Mesendoderm (in vitro differentiated cells): ENCODE measurements at regions not wholly inside any gene's neighbourhood (a gene's known extent, or its start where the extent isn't known, plus 50 kb on each side); places are given as distances from the start of the nearest gene placed in this dataset.

Experiments used
- DNase-seq: peaks from one replicate; pipeline ENCODE4 v3.0.0; 2013
- H2AK5ac ChIP-seq: 2 replicates; pipeline ENCODE4 v1.6.1; 2013; ENCODE audit warnings: low read length, inconsistent platforms
- H2BK120ac ChIP-seq: 2 replicates; pipeline ENCODE4 v1.6.1; 2013; ENCODE audit warnings: low read depth, mild to moderate bottlenecking, low read length, moderate library complexity, mixed read lengths
- H2BK15ac ChIP-seq: replicated peaks from 2 replicates; pipeline ENCODE4 v1.6.1; 2013; ENCODE audit warnings: low read depth, mild to moderate bottlenecking, moderate library complexity
- H2BK5ac ChIP-seq: 2 replicates; pipeline ENCODE4 v1.6.1; 2013; ENCODE audit warnings: low read length, inconsistent platforms
- H3K18ac ChIP-seq: 2 replicates; pipeline ENCODE4 v1.6.1; 2013; ENCODE audit warnings: mild to moderate bottlenecking, low read length, mixed read lengths
- H3K23ac ChIP-seq: one replicate; pipeline ENCODE4 v1.6.1; 2013; ENCODE audit warnings: low read length
- H3K27ac ChIP-seq: 2 replicates; pipeline ENCODE4 v1.5.1; 2013; ENCODE audit warnings: low read depth, mild to moderate bottlenecking, inconsistent platforms, low read length, moderate library complexity
- H3K27me3 ChIP-seq: 2 replicates; pipeline ENCODE4 v1.6.1; 2013; ENCODE audit warnings: low read length, control low read depth, mild to moderate bottlenecking, inconsistent platforms; ENCODE audit not compliant: insufficient read depth, poor library complexity
- H3K36me3 ChIP-seq: 2 replicates; pipeline ENCODE4 v1.6.1; 2013; ENCODE audit warnings: low read length, inconsistent platforms; ENCODE audit not compliant: control insufficient read depth, insufficient read depth
- H3K4ac ChIP-seq: one replicate; pipeline ENCODE4 v1.6.1; 2013; ENCODE audit warnings: low read depth, mild to moderate bottlenecking, low read length, moderate library complexity
- H3K4me1 ChIP-seq: 2 replicates; pipeline ENCODE4 v1.6.1; 2013; ENCODE audit warnings: low read depth, low read length, inconsistent platforms; ENCODE audit not compliant: control insufficient read depth
- H3K4me2 ChIP-seq: 2 replicates; pipeline ENCODE4 v1.6.1; 2013; ENCODE audit warnings: low read length
- H3K4me3 ChIP-seq: 2 replicates; pipeline ENCODE4 v1.5.1; 2013; ENCODE audit warnings: mild to moderate bottlenecking, low read length
- H3K56ac ChIP-seq: one replicate; pipeline ENCODE4 v1.6.1; 2013; ENCODE audit warnings: low read length
- H3K79me1 ChIP-seq: 2 replicates; pipeline ENCODE4 v1.6.1; 2013; ENCODE audit warnings: low read length, inconsistent platforms
- H3K79me2 ChIP-seq: 2 replicates; pipeline ENCODE4 v1.6.1; 2013; ENCODE audit warnings: mild to moderate bottlenecking, low read length; ENCODE audit not compliant: control insufficient read depth, insufficient read depth
- H3K9ac ChIP-seq: 2 replicates; pipeline ENCODE4 v1.6.1; 2013; ENCODE audit warnings: low read length, inconsistent platforms
- H4K5ac ChIP-seq: one replicate; pipeline ENCODE4 v1.6.1; 2013; ENCODE audit warnings: low read length
- H4K8ac ChIP-seq: one replicate; pipeline ENCODE4 v1.6.1; 2013; ENCODE audit warnings: low read depth, mild to moderate bottlenecking, control low read depth, low read length, moderate library complexity
- WGBS: extraction: QIAGEN DNeasy Blood & Tissue Kit; methylation state at CpG from one replicate; pipeline ENCODE4 v1.1.7; 2013; ENCODE audit warnings: low lambda C conversion rate, missing lambda C conversion rate; ENCODE audit not compliant: insufficient coverage; ENCODE audit errors: extremely low coverage; 5-methylcytosine and 5-hydroxymethylcytosine counted together

- no peak overlapping the region for H3K23ac ChIP-seq
- no peak for DNase-seq
These were observed 91.4 kb upstream of the BTBD3 start for GRCh38 chr20:11826334-11826733.

GRCh38 chr20:11832397-11832796 is 85.3 kb upstream of the BTBD3 start:
- H3K23ac ChIP-seq = no peak overlapping the region
- no peak overlapping the region for H3K4ac ChIP-seq
- H4K5ac ChIP-seq = no peak overlapping the region
- no peaks in the 10 kb centered on the region for H3K79me2 ChIP-seq
- no peak overlapping the region for H2AK5ac ChIP-seq
- H2BK5ac ChIP-seq = no peak overlapping the region
- no peaks in the 10 kb centered on the region for H3K79me1 ChIP-seq
- no peak overlapping the region for H3K4me3 ChIP-seq
- no peak overlapping the region for H4K8ac ChIP-seq
- no peak overlapping the region for H3K4me2 ChIP-seq
- no peak overlapping the region for H3K9ac ChIP-seq
- no peak overlapping the region for H2BK15ac ChIP-seq
- H3K56ac ChIP-seq = no peak overlapping the region
- no peaks in the 10 kb centered on the region for H3K4me1 ChIP-seq
- no peak overlapping the region for H2BK120ac ChIP-seq
- H3K36me3 ChIP-seq = no peaks in the 10 kb centered on the region
- no peaks in the 10 kb centered on the region for H3K27me3 ChIP-seq
- H3K18ac ChIP-seq = no peak overlapping the region
- H3K27ac ChIP-seq = no peak overlapping the region
- WGBS = no CpG with 5 or more reads among the region's 1 CpG
- no peak for DNase-seq

More at GRCh38 chr20:11826334-11826733, 91.4 kb upstream of the BTBD3 start:
- Histone ChIP-seq H2AK5ac (no peak overlapping the region), H3K4me3 (no peak overlapping the region), H3K4me1 (no peaks in the 10 kb centered on the region), H3K79me2 (no peaks in the 10 kb centered on the region), H3K18ac (no peak overlapping the region), H2BK15ac (no peak overlapping the region), H3K79me1 (no peaks in the 10 kb centered on the region), H2BK5ac (no peak overlapping the region), H3K56ac (no peak overlapping the region), H3K36me3 (no peaks in the 10 kb centered on the region), H3K4ac (no peak overlapping the region), H3K27ac (no peak overlapping the region), H4K8ac (no peak overlapping the region), H4K5ac (no peak overlapping the region), H2BK120ac (no peak overlapping the region), H3K27me3 (no peaks in the 10 kb centered on the region), H3K4me2 (no peak overlapping the region), H3K9ac (no peak overlapping the region)
- no CpG with 5 or more reads among the region's 4 CpGs for WGBS

GRCh38 chr20:11832851-11833250 is 84.8 kb upstream of the BTBD3 start:
- no CpG with 5 or more reads among the region's 1 CpG for WGBS

GRCh38 chr20:11833825-11834224 is 83.9 kb upstream of the BTBD3 start:
- Histone ChIP-seq H2BK5ac (no peak overlapping the region), H3K27me3 (no peaks in the 10 kb centered on the region), H4K5ac (no peak overlapping the region), H2AK5ac (no peak overlapping the region), H2BK120ac (no peak overlapping the region), H2BK15ac (no peak overlapping the region), H3K4me2 (no peak overlapping the region), H3K23ac (no peak overlapping the region), H3K9ac (no peak overlapping the region), H3K27ac (no peak overlapping the region), H4K8ac (no peak overlapping the region), H3K36me3 (no peaks in the 10 kb centered on the region), H3K4ac (no peak overlapping the region), H3K79me2 (no peaks in the 10 kb centered on the region), H3K4me3 (no peak overlapping the region), H3K79me1 (no peaks in the 10 kb centered on the region), H3K4me1 (no peaks in the 10 kb centered on the region), H3K18ac (no peak overlapping the region), H3K56ac (no peak overlapping the region)
- no CpG with 5 or more reads among the region's 3 CpGs for WGBS
- no peak for DNase-seq

More at GRCh38 chr20:11832851-11833250, 84.8 kb upstream of the BTBD3 start:
- no peak overlapping the region for H3K27ac ChIP-seq
- H3K4ac ChIP-seq = no peak overlapping the region
- DNase-seq = no peak
- H2BK120ac ChIP-seq = no peak overlapping the region
- no peaks in the 10 kb centered on the region for H3K79me2 ChIP-seq
- H2BK5ac ChIP-seq = no peak overlapping the region
- H3K4me2 ChIP-seq = no peak overlapping the region
- no peaks in the 10 kb centered on the region for H3K79me1 ChIP-seq
- H2AK5ac ChIP-seq = no peak overlapping the region
- no peak overlapping the region for H3K23ac ChIP-seq
- H3K56ac ChIP-seq = no peak overlapping the region
- no peak overlapping the region for H3K4me3 ChIP-seq
- no peak overlapping the region for H4K8ac ChIP-seq
- no peak overlapping the region for H3K18ac ChIP-seq
- no peak overlapping the region for H4K5ac ChIP-seq
- H3K4me1 ChIP-seq = no peaks in the 10 kb centered on the region
- no peaks in the 10 kb centered on the region for H3K27me3 ChIP-seq
- H3K36me3 ChIP-seq = no peaks in the 10 kb centered on the region
- no peak overlapping the region for H3K9ac ChIP-seq
- no peak overlapping the region for H2BK15ac ChIP-seq

- Histone ChIP-seq H3K27me3 (no peaks in the 10 kb centered on the region), H3K9ac (no peak overlapping the region), H3K4ac (no peak overlapping the region), H3K23ac (no peak overlapping the region), H3K4me3 (no peak overlapping the region), H3K4me2 (no peak overlapping the region), H4K5ac (no peak overlapping the region), H3K4me1 (no peaks in the 10 kb centered on the region), H4K8ac (no peak overlapping the region), H2BK15ac (no peak overlapping the region), H3K79me2 (no peaks in the 10 kb centered on the region), H2AK5ac (no peak overlapping the region), H3K27ac (no peak overlapping the region), H2BK120ac (no peak overlapping the region), H2BK5ac (no peak overlapping the region), H3K56ac (no peak overlapping the region), H3K36me3 (no peaks in the 10 kb centered on the region), H3K18ac (no peak overlapping the region), H3K79me1 (no peaks in the 10 kb centered on the region)
- WGBS = no CpG with 5 or more reads among the region's 4 CpGs
- no peak for DNase-seq
These were observed 79.5 kb upstream of the BTBD3 start for GRCh38 chr20:11838076-11838636.

- Histone ChIP-seq H3K27ac (no peak overlapping the region), H3K4ac (no peak overlapping the region), H3K56ac (no peak overlapping the region), H3K79me2 (no peaks in the 10 kb centered on the region), H3K4me1 (no peaks in the 10 kb centered on the region), H3K9ac (no peak overlapping the region), H3K4me3 (no peak overlapping the region), H3K18ac (no peak overlapping the region), H3K27me3 (no peaks in the 10 kb centered on the region), H2AK5ac (no peak overlapping the region), H3K23ac (no peak overlapping the region), H2BK5ac (no peak overlapping the region), H2BK15ac (no peak overlapping the region), H3K79me1 (no peaks in the 10 kb centered on the region), H3K4me2 (no peak overlapping the region), H4K5ac (no peak overlapping the region), H4K8ac (no peak overlapping the region), H3K36me3 (no peaks in the 10 kb centered on the region), H2BK120ac (no peak overlapping the region)
- DNase-seq = no peak
- no CpG with 5 or more reads among the region's 3 CpGs for WGBS
These were observed 75.7 kb upstream of the BTBD3 start for GRCh38 chr20:11841972-11842461.
